ENCODE measurements at regions not wholly inside any gene's neighbourhood (a gene's known extent, or its start where the extent isn't known, plus 50 kb on each side); places are given as distances from the start of the nearest gene placed in this dataset.

DNA sequence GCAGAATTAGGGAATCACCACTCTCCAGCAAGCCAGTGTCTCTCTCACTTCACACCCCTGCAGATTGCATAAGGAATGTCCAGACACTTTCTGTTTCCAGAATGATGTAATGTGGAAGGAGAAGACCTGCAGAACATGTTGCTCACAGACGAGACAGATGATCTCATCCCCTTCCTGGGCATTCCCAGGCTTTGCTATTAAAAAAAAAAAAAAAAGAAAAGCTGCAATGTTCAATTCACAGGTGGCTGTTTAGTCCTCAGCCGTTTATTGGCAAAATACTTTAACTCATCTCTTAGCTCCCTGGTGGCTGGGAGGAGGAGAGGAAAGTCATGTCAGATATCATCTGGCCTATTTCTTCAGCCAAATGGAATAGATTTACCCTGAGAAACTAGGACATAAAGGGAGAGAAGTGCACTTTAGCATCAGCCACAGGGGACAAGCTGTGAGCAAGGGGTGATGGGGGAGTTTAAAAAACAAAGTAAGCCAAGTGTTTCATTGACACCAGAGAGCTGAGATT, 95.9 kb upstream of the TNC start:
- WGBS, 2 experiments (ENCODE audit: low coverage in 1 of 2, low lambda C conversion rate in 2 of 2, missing lambda C conversion rate in 2 of 2): 0% methylated on average over 2 of the region's 2 CpGs
- no peak overlapping the region for H3K4me2 ChIP-seq (ENCODE audit: unreplicated experiment)
- in situ Hi-C loops (cut with MboI): no loop called here
- no peaks in the 10 kb centered on the region; the same call in 1 of the 2 replicates for H3K9me2 ChIP-seq (ENCODE audit: insufficient read depth)
- H3K4me3 ChIP-seq: no peak overlapping the region
- no peaks in the 10 kb centered on the region for H3K9me3 ChIP-seq (ENCODE audit: low read depth)
- no peak overlapping the region for H3K9ac ChIP-seq
- peaks cover 40% of the 10 kb centered on the region for H3F3A ChIP-seq (ENCODE audit: insufficient read depth)
- TF ChIP-seq EZH2 (IDR thresholded peaks at IDR 0.05; ENCODE audit: insufficient read depth, poor library complexity, severe bottlenecking) (no peak), EZH2phosphoT487 (IDR thresholded peaks at IDR 0.05; ENCODE audit: insufficient read depth, low read depth) (no peak)
- no peak overlapping the region for H3K27ac ChIP-seq
- H3K27me3 ChIP-seq (replicated peaks; ENCODE audit: insufficient read depth): no peaks in the 10 kb centered on the region
- peak; percentile 92 for DNase-seq
- peaks cover 34% of the 10 kb centered on the region for H3K4me1 ChIP-seq (ENCODE audit: insufficient read depth)
- no peaks in the 10 kb centered on the region for H3K79me2 ChIP-seq (ENCODE audit: insufficient read depth)
- no peak overlapping the region for H2AFZ ChIP-seq
- H4K20me1 ChIP-seq (ENCODE audit: insufficient read depth): no peaks in the 10 kb centered on the region
- no peaks in the 10 kb centered on the region for H3K36me3 ChIP-seq (ENCODE audit: low read depth)

DNA sequence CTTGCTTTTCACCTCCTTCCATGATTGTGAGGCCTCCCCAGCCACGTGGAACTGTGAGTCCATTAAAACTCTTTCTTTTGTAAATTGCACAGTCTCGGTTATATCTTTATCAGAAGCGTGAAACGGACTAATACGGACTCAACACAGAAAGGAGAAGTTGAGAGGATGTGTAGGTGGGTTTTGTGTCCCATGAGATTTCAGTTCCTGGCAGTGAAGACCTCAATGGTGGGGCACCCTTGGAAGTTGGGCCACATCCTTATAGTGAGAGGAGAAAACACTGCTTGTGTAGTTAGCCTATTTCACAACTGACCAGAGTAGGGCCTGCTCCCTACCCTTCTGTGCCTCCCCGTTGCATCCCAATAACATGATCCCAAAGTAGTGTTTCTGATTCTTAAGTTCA, 98.9 kb upstream of the TNC start:
- Histone ChIP-seq H3K4me3 (no peak overlapping the region), H3K4me1 (ENCODE audit: insufficient read depth) (peaks cover 17% of the 10 kb centered on the region), H2AFZ (no peak overlapping the region), H3F3A (ENCODE audit: insufficient read depth) (peaks cover 13% of the 10 kb centered on the region; the same call in 1 of the 2 replicates), H3K27me3 (replicated peaks; ENCODE audit: insufficient read depth) (no peaks in the 10 kb centered on the region), H3K27ac (no peak overlapping the region), H4K20me1 (ENCODE audit: insufficient read depth) (no peaks in the 10 kb centered on the region), H3K4me2 (ENCODE audit: unreplicated experiment) (no peak overlapping the region), H3K36me3 (ENCODE audit: low read depth) (no peaks in the 10 kb centered on the region), H3K9me3 (ENCODE audit: low read depth) (no peaks in the 10 kb centered on the region), H3K79me2 (ENCODE audit: insufficient read depth) (no peaks in the 10 kb centered on the region), H3K9me2 (ENCODE audit: insufficient read depth) (no peaks in the 10 kb centered on the region), H3K9ac (no peak overlapping the region)
- DNase-seq: no peak
- 88 to 89% methylated on average over 6 of the region's 6 CpGs for WGBS, 2 experiments (ENCODE audit: low coverage in 1 of 2, low lambda C conversion rate in 2 of 2, missing lambda C conversion rate in 2 of 2)
- TF ChIP-seq EZH2 (IDR thresholded peaks at IDR 0.05; ENCODE audit: insufficient read depth, poor library complexity, severe bottlenecking): no peak
- in situ Hi-C loops (cut with MboI): no loop called here

DNA sequence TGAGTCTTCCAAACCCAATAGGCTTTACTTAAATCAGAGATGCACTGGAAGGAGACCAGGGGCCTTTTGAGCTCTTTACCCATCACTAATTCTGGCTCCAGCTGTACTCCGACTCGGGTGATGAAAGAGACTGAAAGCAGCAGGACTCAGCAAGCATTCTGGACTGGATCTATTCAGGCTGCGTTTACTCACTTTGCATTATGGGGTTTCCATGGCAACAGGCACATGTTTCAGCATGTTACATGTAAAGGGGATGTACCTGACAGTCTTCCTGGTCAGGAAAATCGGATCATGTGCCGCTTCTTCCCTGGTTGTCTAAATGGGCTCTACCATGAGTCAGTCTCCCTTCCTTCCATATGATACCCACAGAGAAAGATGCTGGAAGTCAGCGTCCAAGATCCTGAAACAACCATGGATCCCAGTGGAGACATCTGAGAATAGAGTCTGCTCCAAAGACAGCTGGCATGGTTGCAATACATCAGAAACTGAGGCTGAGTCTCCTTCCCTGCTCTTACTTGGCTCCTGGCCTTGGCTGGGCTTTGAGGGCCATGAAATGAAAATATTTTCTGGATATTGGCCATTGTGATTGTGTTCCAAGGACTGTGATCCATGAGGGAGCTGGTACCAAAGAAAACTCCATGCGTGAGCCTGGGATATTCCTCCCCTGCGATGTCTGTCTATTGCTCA, 102.5 kb upstream of the TNC start:
- no peaks in the 10 kb centered on the region for H3K36me3 ChIP-seq (ENCODE audit: low read depth)
- no peaks in the 10 kb centered on the region for H3K4me1 ChIP-seq (ENCODE audit: insufficient read depth)
- H3F3A ChIP-seq (ENCODE audit: insufficient read depth): no peaks in the 10 kb centered on the region
- no peak overlapping the region for H3K9ac ChIP-seq
- H3K27ac ChIP-seq: no peak overlapping the region
- H2AFZ ChIP-seq: no peak overlapping the region
- H3K4me2 ChIP-seq (ENCODE audit: unreplicated experiment): no peak overlapping the region
- H3K4me3 ChIP-seq: no peak overlapping the region
- in situ Hi-C loops (cut with MboI): no loop called here
- H4K20me1 ChIP-seq (ENCODE audit: insufficient read depth): no peaks in the 10 kb centered on the region
- no peaks in the 10 kb centered on the region for H3K9me3 ChIP-seq (ENCODE audit: low read depth)
- H3K9me2 ChIP-seq (ENCODE audit: insufficient read depth): no peaks in the 10 kb centered on the region
- DNase-seq: no peak
- TF ChIP-seq EZH2phosphoT487 (IDR thresholded peaks at IDR 0.05; ENCODE audit: insufficient read depth, low read depth) (no peak), EZH2 (IDR thresholded peaks at IDR 0.05; ENCODE audit: insufficient read depth, poor library complexity, severe bottlenecking) (no peak)
- H3K27me3 ChIP-seq (replicated peaks; ENCODE audit: insufficient read depth): no peaks in the 10 kb centered on the region
- H3K79me2 ChIP-seq (ENCODE audit: insufficient read depth): no peaks in the 10 kb centered on the region
- WGBS, 2 experiments (ENCODE audit: low coverage in 1 of 2, low lambda C conversion rate in 2 of 2, missing lambda C conversion rate in 2 of 2): 88% methylated on average over 8 of the region's 8 CpGs

DNA sequence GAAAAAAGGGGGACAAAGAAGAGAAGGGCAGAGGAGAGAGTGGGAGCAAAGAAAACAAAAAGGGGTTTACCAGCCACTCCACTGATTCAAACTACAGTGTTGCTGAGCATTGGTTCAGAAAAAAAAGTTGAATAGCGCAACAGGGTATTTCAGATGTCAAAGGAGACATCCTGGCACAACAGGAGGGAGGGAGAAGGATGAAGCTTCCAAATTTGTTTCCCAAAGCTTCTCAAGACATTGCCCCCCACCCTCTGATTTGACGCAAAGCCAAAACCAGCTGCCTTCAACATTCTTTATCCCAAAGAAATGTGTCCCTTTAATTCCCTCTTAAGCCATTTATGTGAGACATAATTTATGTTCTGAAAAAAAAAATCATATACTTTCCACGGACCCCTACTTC, 105.5 kb upstream of the TNC start:
- H3K4me3 ChIP-seq: no peak overlapping the region

More for the DNA sequence above, 105.5 kb upstream of the TNC start:
- Histone ChIP-seq H3F3A (ENCODE audit: insufficient read depth) (no peaks in the 10 kb centered on the region), H4K20me1 (ENCODE audit: insufficient read depth) (no peaks in the 10 kb centered on the region), H3K4me2 (ENCODE audit: unreplicated experiment) (no peak overlapping the region), H3K27me3 (replicated peaks; ENCODE audit: insufficient read depth) (no peaks in the 10 kb centered on the region), H3K9ac (no peak overlapping the region), H3K36me3 (ENCODE audit: low read depth) (no peaks in the 10 kb centered on the region), H2AFZ (no peak overlapping the region), H3K9me3 (ENCODE audit: low read depth) (no peaks in the 10 kb centered on the region), H3K4me1 (ENCODE audit: insufficient read depth) (no peaks in the 10 kb centered on the region), H3K79me2 (ENCODE audit: insufficient read depth) (no peaks in the 10 kb centered on the region), H3K27ac (no peak overlapping the region), H3K9me2 (ENCODE audit: insufficient read depth) (no peaks in the 10 kb centered on the region)
- 87 to 91% methylated on average over 3 of the region's 3 CpGs for WGBS, 2 experiments (ENCODE audit: low coverage in 1 of 2, low lambda C conversion rate in 2 of 2, missing lambda C conversion rate in 2 of 2)
- TF ChIP-seq EZH2phosphoT487 (IDR thresholded peaks at IDR 0.05; ENCODE audit: insufficient read depth, low read depth) (no peak), EZH2 (IDR thresholded peaks at IDR 0.05; ENCODE audit: insufficient read depth, poor library complexity, severe bottlenecking) (no peak)
- in situ Hi-C loops (cut with MboI): no loop called here
- no peak for DNase-seq
